HEK293 (cell line): ENCODE measurements at regions not wholly inside any gene's neighbourhood (a gene's known extent, or its start where the extent isn't known, plus 50 kb on each side); places are given as distances from the start of the nearest gene placed in this dataset.
A peak's percentile ranks its signal among the peaks of the same experiment; 100 is the strongest.

ENCODE experiments used
- CTCF ChIA-PET: fragments of 350-600 bp; formaldehyde crosslinking; extraction: SDS; loops from one replicate; lab custom pipeline; 2021; ENCODE audit warnings: antibody characterized with exemption; lab: Yijun Ruan, JAX
- POLR2A ChIA-PET: fragments of 300-600 bp; formaldehyde crosslinking; extraction: SDS; loops from one replicate; lab custom pipeline; 2020; ENCODE audit warnings: antibody characterized with exemption, inconsistent platforms; lab: Yijun Ruan, JAX
- H3K27ac ChIP-seq: fragments of 200-500 bp; sonication (Bioruptor generic); 2 replicates; pipeline ENCODE4 v1.5.1; 2014; ENCODE audit warnings: low read depth, low read length, control low read depth, inconsistent platforms; ENCODE audit errors: extremely low read depth
- H3K36me3 ChIP-seq, 2 experiments: fragments of 200-500 bp in 1 of 2; sonication (Bioruptor generic) in 1 of 2; 1 replicate in 1 of 2; 2 replicates in 1 of 2; pipeline ENCODE4 v1.5.1; 2014 to 2017; ENCODE audit warnings: inconsistent platforms in 2 of 2, low read length in 2 of 2; ENCODE audit not compliant: control insufficient read depth in 2 of 2, insufficient read depth in 1 of 2
- H3K4me1 ChIP-seq: fragments of 200-500 bp; sonication (Bioruptor generic); 2 replicates; pipeline ENCODE4 v1.5.1; 2014; ENCODE audit warnings: mild to moderate bottlenecking, low read length, inconsistent platforms; ENCODE audit not compliant: control insufficient read depth, insufficient read depth
- H3K4me3 ChIP-seq: 2 replicates; pipeline ENCODE4 v1.5.1; 2011; ENCODE audit warnings: low read depth, mild to moderate bottlenecking, control low read depth, low read length, moderate library complexity
- H3K9me3 ChIP-seq: fragments of 200-500 bp; sonication (Bioruptor generic); 2 replicates; pipeline ENCODE4 v1.5.1; 2014; ENCODE audit warnings: low read depth, low read length, inconsistent platforms; ENCODE audit not compliant: control insufficient read depth, insufficient read depth
- AEBP2 ChIP-seq: fragments of 450-650 bp; formaldehyde crosslinking; IDR thresholded peaks from 2 replicates; pipeline ENCODE4 v1.5.1; 2016; ENCODE audit warnings: missing biosample characterization, missing genetic modification characterization, borderline replicate concordance
- ATF2 ChIP-seq: fragments of 450-650 bp; formaldehyde crosslinking; IDR thresholded peaks from 2 replicates; pipeline ENCODE4 v1.5.1; 2016; ENCODE audit warnings: missing biosample characterization, missing genetic modification characterization, low read depth
- BCL11B ChIP-seq: fragments of 450-650 bp; formaldehyde crosslinking; IDR thresholded peaks from 2 replicates; pipeline ENCODE4 v1.5.1; 2016; ENCODE audit warnings: low read depth, missing biosample characterization, missing genetic modification characterization
- FEZF1 ChIP-seq: fragments of 450-650 bp; formaldehyde crosslinking; IDR thresholded peaks from 2 replicates; pipeline ENCODE4 v1.5.1; 2016; ENCODE audit warnings: missing biosample characterization, missing genetic modification characterization
- GLIS1 ChIP-seq: fragments of 450-650 bp; formaldehyde crosslinking; IDR thresholded peaks from 2 replicates; pipeline ENCODE4 v1.5.1; 2016; ENCODE audit warnings: missing biosample characterization, missing genetic modification characterization
- HOXC10 ChIP-seq: sonication (generic); formaldehyde crosslinking; IDR thresholded peaks from 2 replicates; pipeline ENCODE4 v1.8.1; 2023; ENCODE audit warnings: mild to moderate bottlenecking, missing genetic modification reagents
- MEIS1 ChIP-seq: sonication (generic); formaldehyde crosslinking; IDR thresholded peaks from 2 replicates; pipeline ENCODE4 v1.8.1; 2022; ENCODE audit warnings: missing genetic modification reagents, mild to moderate bottlenecking, borderline replicate concordance
- PATZ1 ChIP-seq: fragments of 450-650 bp; formaldehyde crosslinking; IDR thresholded peaks from 2 replicates; pipeline ENCODE4 v1.5.1; 2016; ENCODE audit warnings: missing biosample characterization, missing genetic modification characterization
- ZBTB11 ChIP-seq: fragments of 450-650 bp; formaldehyde crosslinking; conservative IDR thresholded peaks from 2 replicates; pipeline ENCODE4 v1.5.1; 2016; ENCODE audit warnings: low read depth, missing biosample characterization, missing genetic modification characterization
- ZIC2 ChIP-seq: fragments of 450-650 bp; formaldehyde crosslinking; IDR thresholded peaks from 2 replicates; pipeline ENCODE4 v1.5.1; 2016; ENCODE audit warnings: missing biosample characterization, missing genetic modification characterization
- ZNF175 ChIP-seq: fragments of 450-650 bp; formaldehyde crosslinking; IDR thresholded peaks from 2 replicates; pipeline ENCODE4 v1.5.1; 2016; ENCODE audit warnings: missing biosample characterization, missing genetic modification characterization
- ZNF2 ChIP-seq: fragments of 450-650 bp; formaldehyde crosslinking; IDR thresholded peaks from 2 replicates; pipeline ENCODE4 v1.5.1; 2016; ENCODE audit warnings: missing biosample characterization, missing genetic modification characterization
- ZNF239 ChIP-seq: fragments of 450-650 bp; formaldehyde crosslinking; IDR thresholded peaks from 2 replicates; pipeline ENCODE4 v1.5.1; 2016; ENCODE audit warnings: missing biosample characterization, missing genetic modification characterization
- ZNF266 ChIP-seq: fragments of 450-650 bp; formaldehyde crosslinking; IDR thresholded peaks from 2 replicates; pipeline ENCODE4 v1.5.1; 2016; ENCODE audit warnings: missing biosample characterization, missing genetic modification characterization, low read depth
- ZNF280D ChIP-seq: fragments of 450-650 bp; formaldehyde crosslinking; IDR thresholded peaks from 2 replicates; pipeline ENCODE4 v1.5.1; 2016; ENCODE audit warnings: missing biosample characterization, missing genetic modification characterization
- ZNF658 ChIP-seq: fragments of 450-650 bp; formaldehyde crosslinking; IDR thresholded peaks from 2 replicates; pipeline ENCODE4; 2016; ENCODE audit warnings: missing biosample characterization, missing genetic modification characterization
- ZSCAN18 ChIP-seq: fragments of 450-650 bp; formaldehyde crosslinking; IDR thresholded peaks from 2 replicates; pipeline ENCODE4 v1.5.1; 2016; ENCODE audit warnings: missing biosample characterization, missing genetic modification characterization

GRCh38 chr20:50264534-50265145 is 74.0 kb downstream of the CEBPB start:
- Histone ChIP-seq H3K9me3 (no peaks in the 10 kb centered on the region), H3K4me1 (no peaks in the 10 kb centered on the region), H3K36me3 (no peaks in the 10 kb centered on the region), H3K27ac (no peak overlapping the region), H3K4me3 (no peak overlapping the region)
- CTCF ChIA-PET: no interaction called here
- POLR2A ChIA-PET: no interaction called here
- no peak for TF ChIP-seq ATF2 (tag by site-specific recombination)
- TF ChIP-seq MEIS1: no peak
- TF ChIP-seq AEBP2: no peak
- TF ChIP-seq ZNF239 (tag by site-specific recombination): no peak
- no peak for TF ChIP-seq ZBTB11 (tag by site-specific recombination)
- TF ChIP-seq BCL11B: no peak
- TF ChIP-seq GLIS1: peak; percentile 81
- no peak for TF ChIP-seq HOXC10 (CRISPR knock-in tag)
- no peak for TF ChIP-seq ZSCAN18 (tag by site-specific recombination)
- TF ChIP-seq ZIC2 (tag by site-specific recombination): 0 out of 2 replicates have a peak, but pooled peaks have one; percentile 15
- no peak for TF ChIP-seq ZNF280D (tag by site-specific recombination)
- no peak for TF ChIP-seq FEZF1 (tag by site-specific recombination)
- TF ChIP-seq ZNF2 (tag by site-specific recombination): no peak
- TF ChIP-seq ZNF175 (tag by site-specific recombination): no peak
- TF ChIP-seq PATZ1 (tag by site-specific recombination): no peak
- TF ChIP-seq ZNF658 (tag by site-specific recombination): no peak
- TF ChIP-seq ZNF266: no peak
